T-helper 17 cell (primary cell): ENCODE measurements at regions not wholly inside any gene's neighbourhood (a gene's known extent, or its start where the extent isn't known, plus 50 kb on each side); places are given as distances from the start of the nearest gene placed in this dataset.

ENCODE experiments used
- ATAC-seq: fragments of 150-1000 bp; cut with Tn5 transposase; 2 replicates; pipeline ENCODE4 v1.10.0; 2021; ENCODE audit warnings: mild to moderate bottlenecking, moderate library complexity
- DNase-seq, 3 donors: peaks; one replicate each; pipeline versions ENCODE4 v3.0.0 to v3.0.0-alpha.2; 2020 to 2021
- H3K9me3 ChIP-seq: one replicate; pipeline ENCODE4 v1.7.0; 2013; ENCODE audit warnings: low read length, mild to moderate bottlenecking; ENCODE audit not compliant: control insufficient read depth, poor library complexity, severe bottlenecking
- H3K27ac Mint-ChIP-seq: one replicate; pipeline ENCODE4 v1.8.0; 2022; ENCODE audit warnings: mild to moderate bottlenecking, moderate library complexity, mixed read lengths
- H3K27me3 Mint-ChIP-seq: one replicate; pipeline ENCODE4 v1.8.0; 2022; ENCODE audit warnings: mixed read lengths
- H3K36me3 Mint-ChIP-seq: one replicate; pipeline ENCODE4 v1.8.0; 2022; ENCODE audit warnings: low read depth, mixed read lengths
- H3K4me1 Mint-ChIP-seq: one replicate; pipeline ENCODE4 v1.8.0; 2022; ENCODE audit warnings: mild to moderate bottlenecking, mixed read lengths
- H3K4me3 Mint-ChIP-seq: one replicate; pipeline ENCODE4 v1.8.0; 2022; ENCODE audit warnings: mild to moderate bottlenecking, moderate library complexity, mixed read lengths

DNA sequence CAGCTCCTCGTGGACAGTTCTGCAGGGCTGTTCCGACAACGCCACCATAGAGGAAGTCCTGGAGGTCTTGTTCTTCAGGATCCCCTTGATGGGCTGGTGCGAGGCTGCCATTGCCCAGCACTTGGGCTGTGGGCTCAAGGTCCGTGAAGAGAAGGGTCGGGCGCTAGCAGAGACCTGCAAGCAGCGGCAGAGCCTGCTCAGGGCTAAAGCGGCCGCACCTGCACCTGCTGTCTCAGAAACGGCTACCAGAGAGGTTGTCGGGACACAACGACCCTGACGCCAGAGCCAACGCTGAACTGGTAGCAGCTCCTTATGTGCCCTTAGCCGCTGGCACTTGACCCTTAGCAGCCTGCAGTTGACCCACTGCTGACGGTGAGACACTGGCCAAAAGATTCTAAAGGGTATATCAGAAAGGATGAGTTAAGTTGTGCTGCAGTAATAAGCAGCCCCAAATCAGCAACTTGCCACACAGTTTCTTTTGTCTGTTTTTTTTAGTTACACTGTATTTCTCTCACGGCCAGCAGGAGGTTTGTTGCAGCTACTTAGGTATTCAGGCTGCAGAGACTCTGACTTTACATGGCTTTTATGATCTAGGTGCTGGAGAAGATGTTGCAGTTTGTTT is 55.5 kb upstream of the ST6GAL2 start:
- no peaks in the 10 kb centered on the region for H3K36me3 Mint-ChIP-seq
- no peak for DNase-seq
- no peaks in the 10 kb centered on the region for H3K4me1 Mint-ChIP-seq
- ATAC-seq, result no peak
- H3K4me3 Mint-ChIP-seq, result no peak overlapping the region
- no peak overlapping the region for H3K27ac Mint-ChIP-seq
- H3K9me3 ChIP-seq, result no peaks in the 10 kb centered on the region
- no peaks in the 10 kb centered on the region for H3K27me3 Mint-ChIP-seq

DNA sequence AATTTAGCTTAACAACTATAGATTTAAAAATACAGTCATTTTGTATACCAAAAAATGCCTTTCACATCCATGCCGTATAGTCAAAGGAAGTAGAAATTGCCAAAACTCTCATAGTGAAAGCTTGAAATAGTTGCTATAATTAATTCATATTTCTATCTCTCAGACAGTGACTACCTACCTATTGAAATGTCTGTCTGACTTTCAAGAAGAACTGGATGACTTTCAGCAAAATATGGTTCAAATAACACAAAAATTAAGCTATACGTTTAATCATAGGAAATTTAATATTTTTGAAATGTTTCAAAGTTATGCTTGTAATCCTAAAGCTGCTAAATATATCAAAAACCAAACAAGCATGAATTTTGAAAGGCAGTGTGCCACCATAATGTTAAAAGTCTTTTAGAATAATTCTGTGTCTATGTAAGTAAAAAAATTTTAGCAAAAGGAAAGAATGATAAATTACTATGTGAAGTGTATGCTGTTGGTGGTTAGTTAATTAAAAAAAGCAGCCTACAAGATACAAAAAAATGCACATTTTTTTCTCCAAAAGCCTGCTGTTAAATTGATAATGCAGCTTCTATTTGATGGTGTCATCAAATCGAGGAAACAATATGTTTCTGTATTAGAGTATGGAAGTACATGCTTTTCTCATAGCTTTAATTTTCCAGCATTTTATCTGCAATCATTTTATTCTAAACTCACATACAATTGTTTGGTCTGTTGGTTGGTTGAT is 57.7 kb upstream of the ST6GAL2 start:
- Mint-ChIP-seq H3K36me3 (no peaks in the 10 kb centered on the region), H3K4me1 (no peaks in the 10 kb centered on the region), H3K27ac (no peak overlapping the region), H3K27me3 (no peaks in the 10 kb centered on the region), H3K4me3 (no peak overlapping the region)
- H3K9me3 ChIP-seq, result no peaks in the 10 kb centered on the region
- DNase-seq (no peak), ATAC-seq (no peak)

DNA sequence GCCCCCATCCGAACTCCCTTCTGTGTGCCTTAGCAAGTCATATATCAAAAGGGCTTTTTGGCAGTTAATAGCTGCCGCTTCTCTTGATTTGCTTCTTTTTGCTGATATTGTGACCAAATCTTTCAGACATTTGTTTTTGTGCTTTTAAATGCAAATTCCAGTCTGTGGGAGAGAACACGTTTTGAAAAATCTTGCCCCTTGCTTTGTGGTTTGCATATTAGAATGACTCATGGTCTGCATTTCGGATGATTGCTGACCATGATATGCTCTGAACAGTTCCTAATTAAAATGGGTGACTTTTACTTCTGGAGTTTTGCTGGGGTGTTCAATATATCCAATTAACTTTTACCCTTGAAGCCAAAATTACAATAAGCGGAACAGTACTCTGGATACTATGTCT is 58.2 kb upstream of the ST6GAL2 start:
- no peaks in the 10 kb centered on the region for H3K27me3 Mint-ChIP-seq

DNA sequence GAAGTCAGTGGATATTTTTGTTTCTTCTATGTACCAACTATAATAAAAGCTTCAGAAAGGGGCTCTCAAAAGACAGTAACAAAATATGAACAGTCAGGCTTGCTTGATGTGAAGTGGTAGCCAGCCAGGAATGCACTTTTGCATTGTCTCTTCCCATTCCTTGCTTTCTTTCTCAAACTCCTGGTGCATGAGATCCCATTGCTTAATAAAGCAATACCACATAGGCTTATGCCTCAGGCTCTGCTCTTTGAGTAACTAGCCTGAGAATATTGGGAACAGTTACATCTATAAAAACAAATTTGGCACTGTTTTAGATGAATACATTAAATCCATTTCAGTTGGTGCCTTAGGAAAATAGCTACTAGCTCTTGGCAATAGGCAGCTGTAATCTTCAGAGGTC is 62.6 kb upstream of the ST6GAL2 start:
- ATAC-seq (no peak), DNase-seq (no peak)
- Mint-ChIP-seq H3K27ac (no peak overlapping the region), H3K4me1 (no peaks in the 10 kb centered on the region), H3K36me3 (no peaks in the 10 kb centered on the region), H3K27me3 (no peaks in the 10 kb centered on the region), H3K4me3 (no peak overlapping the region)
- no peaks in the 10 kb centered on the region for H3K9me3 ChIP-seq

More for the DNA sequence above, 58.2 kb upstream of the ST6GAL2 start:
- no peak for DNase-seq
- H3K4me1 Mint-ChIP-seq, result no peaks in the 10 kb centered on the region
- no peak for ATAC-seq
- no peaks in the 10 kb centered on the region for H3K36me3 Mint-ChIP-seq
- H3K27ac Mint-ChIP-seq, result no peak overlapping the region
- no peaks in the 10 kb centered on the region for H3K9me3 ChIP-seq
- no peak overlapping the region for H3K4me3 Mint-ChIP-seq

DNA sequence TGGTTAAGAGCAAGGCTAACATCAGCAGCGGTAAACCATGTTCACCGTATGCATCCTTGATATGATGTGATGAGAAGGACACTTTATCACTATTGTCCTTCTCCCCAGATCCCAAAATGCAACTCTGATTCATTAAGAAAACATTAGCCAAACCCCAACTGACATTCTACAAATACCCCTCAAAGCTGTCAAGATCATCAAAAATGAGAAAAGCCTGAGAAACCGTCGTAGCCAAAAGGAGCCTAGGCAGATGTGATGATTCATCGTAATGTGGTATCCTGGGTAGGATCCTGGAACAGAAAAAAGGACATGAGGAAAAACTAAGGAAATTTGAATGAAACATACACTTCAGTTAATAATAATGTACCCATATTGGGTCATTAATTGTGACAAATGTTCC is 67.3 kb upstream of the ST6GAL2 start:
- ATAC-seq, result no peak
- no peaks in the 10 kb centered on the region for H3K36me3 Mint-ChIP-seq

DNA sequence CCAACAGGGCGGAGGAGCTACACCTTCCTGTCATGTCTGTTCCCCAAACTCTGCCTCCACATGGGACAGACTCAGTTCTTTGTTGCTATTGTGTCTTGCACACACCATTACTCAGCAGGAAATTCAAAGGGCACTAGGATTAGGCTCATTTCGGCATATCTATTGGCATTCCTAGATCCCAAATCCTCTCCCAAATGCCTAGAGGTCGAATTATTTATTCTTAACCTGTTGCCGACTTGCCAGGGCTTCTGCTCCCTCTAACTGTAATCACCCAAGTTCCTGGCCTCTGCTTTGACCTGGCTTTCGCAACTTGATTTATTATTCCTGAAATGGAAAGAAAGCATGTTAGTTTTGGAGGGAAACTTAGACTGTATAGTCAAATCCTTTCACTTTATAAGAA is 67.8 kb upstream of the ST6GAL2 start:
- no peak overlapping the region for H3K4me3 Mint-ChIP-seq
- no peak for DNase-seq
- no peaks in the 10 kb centered on the region for H3K9me3 ChIP-seq
- no peak overlapping the region for H3K27ac Mint-ChIP-seq
- ATAC-seq, result no peak
- no peaks in the 10 kb centered on the region for H3K4me1 Mint-ChIP-seq
- no peaks in the 10 kb centered on the region for H3K36me3 Mint-ChIP-seq
- H3K27me3 Mint-ChIP-seq, result no peaks in the 10 kb centered on the region

More for the DNA sequence above, 67.3 kb upstream of the ST6GAL2 start:
- Mint-ChIP-seq H3K4me3 (no peak overlapping the region), H3K27me3 (no peaks in the 10 kb centered on the region), H3K27ac (no peak overlapping the region), H3K4me1 (no peaks in the 10 kb centered on the region)
- no peaks in the 10 kb centered on the region for H3K9me3 ChIP-seq
- DNase-seq, result no peak

DNA sequence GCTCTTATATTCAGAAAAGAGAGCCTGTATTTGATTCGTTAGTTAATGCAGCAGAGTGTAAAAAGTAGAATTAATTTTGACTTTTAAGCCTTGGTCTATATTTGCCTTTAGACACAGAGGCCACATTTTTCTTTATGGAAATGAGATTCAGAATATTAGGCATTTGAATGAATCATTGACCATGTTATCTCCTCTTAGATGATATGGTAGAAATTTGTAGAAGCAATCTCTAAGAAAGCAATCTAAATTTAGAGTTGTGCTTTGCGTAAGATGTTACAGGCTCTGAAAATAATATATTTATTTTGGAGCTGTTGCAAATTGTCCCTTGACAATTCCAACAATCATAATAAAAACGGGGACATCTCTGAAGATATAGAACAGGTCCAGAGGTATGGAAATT is 68.3 kb upstream of the ST6GAL2 start:
- H3K9me3 ChIP-seq, result no peaks in the 10 kb centered on the region
- no peaks in the 10 kb centered on the region for H3K27me3 Mint-ChIP-seq
- no peak overlapping the region for H3K27ac Mint-ChIP-seq
- no peak for DNase-seq
- no peak overlapping the region for H3K4me3 Mint-ChIP-seq
- H3K4me1 Mint-ChIP-seq, result no peaks in the 10 kb centered on the region
- ATAC-seq, result no peak
- H3K36me3 Mint-ChIP-seq, result no peaks in the 10 kb centered on the region

DNA sequence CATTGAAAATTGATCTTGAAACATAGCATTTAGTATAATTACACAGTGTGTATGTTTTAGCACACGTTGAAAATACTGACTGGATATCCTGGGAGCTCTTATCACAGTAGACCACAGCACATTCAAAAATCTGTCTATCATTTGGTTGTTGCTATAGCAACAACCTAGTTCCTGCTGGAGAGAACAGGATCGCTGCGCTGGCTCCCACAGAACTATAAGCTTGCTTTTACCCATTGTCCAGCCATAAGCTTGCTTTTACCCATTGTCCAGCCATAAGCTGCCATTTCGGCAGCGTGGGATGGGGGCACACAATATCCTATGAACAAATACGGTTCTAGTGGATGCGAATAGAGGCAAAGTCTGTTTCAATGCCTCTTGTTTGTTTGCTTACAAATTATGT is 70.4 kb upstream of the ST6GAL2 start:
- H3K27me3 Mint-ChIP-seq, result no peaks in the 10 kb centered on the region
- H3K36me3 Mint-ChIP-seq, result no peaks in the 10 kb centered on the region
- DNase-seq (no peak), ATAC-seq (no peak)
- H3K4me3 Mint-ChIP-seq, result no peak overlapping the region
- H3K9me3 ChIP-seq, result no peaks in the 10 kb centered on the region
- H3K27ac Mint-ChIP-seq, result no peak overlapping the region
- H3K4me1 Mint-ChIP-seq, result no peaks in the 10 kb centered on the region

DNA sequence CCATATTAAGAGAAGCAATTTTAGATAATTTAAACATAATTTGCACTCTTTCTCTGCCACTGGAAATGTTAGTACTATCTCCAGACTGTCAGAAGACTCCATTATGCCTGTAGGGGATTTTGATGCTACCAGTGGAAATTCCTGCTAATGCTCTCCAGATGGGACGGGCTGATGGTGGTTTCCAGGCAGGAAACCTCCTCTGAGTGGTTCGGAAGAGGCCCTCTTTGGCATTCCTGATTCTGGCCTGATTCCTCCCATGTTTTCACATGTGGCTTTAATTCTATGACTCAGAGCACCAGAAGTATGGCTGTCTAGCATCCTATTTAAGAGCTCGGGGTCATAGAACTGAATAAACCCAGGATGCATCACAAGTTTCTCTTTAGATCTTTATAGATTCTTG is 70.9 kb upstream of the ST6GAL2 start:
- DNase-seq (no peak), ATAC-seq (no peak)
- Mint-ChIP-seq H3K27me3 (no peaks in the 10 kb centered on the region), H3K4me1 (no peaks in the 10 kb centered on the region), H3K36me3 (no peaks in the 10 kb centered on the region), H3K4me3 (no peak overlapping the region), H3K27ac (no peak overlapping the region)
- no peaks in the 10 kb centered on the region for H3K9me3 ChIP-seq

DNA sequence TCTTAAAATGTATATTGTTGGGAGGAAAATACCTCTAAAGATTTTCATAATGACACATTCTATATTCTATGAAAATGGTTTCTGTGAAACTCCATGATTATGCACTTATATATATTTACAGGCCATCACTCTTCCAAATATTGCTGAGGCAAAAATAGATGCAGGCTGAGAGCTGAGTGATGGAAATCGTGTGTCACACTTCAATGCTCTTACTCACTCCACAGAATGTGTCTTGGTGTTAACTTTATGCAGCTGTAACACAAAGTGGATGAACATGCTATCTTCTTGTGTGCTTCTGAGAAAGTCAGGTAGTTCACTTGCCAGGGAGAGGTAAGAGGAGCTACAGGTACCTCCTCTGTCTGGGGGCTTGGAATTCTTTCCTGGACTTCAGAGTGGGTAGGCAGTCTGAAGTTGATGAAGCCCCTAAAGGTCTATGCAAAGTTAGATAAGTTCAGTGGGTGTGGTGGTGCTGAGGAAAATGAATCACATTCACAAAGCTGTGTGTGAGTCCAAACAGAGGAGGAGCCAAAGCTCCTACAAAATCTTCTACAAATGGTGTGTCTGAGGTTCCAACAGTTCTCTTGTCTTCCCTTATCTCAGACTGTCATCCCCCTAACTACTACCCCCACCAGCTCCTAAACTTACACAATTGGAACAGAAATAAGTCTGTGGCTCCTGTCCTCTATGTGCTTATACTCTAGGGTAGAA is 74.2 kb upstream of the ST6GAL2 start:
- DNase-seq, result no peak
- H3K9me3 ChIP-seq, result no peaks in the 10 kb centered on the region
- no peaks in the 10 kb centered on the region for H3K27me3 Mint-ChIP-seq
- no peak overlapping the region for H3K4me3 Mint-ChIP-seq
- ATAC-seq, result no peak
- no peaks in the 10 kb centered on the region for H3K4me1 Mint-ChIP-seq
- H3K27ac Mint-ChIP-seq, result no peak overlapping the region
- no peaks in the 10 kb centered on the region for H3K36me3 Mint-ChIP-seq

DNA sequence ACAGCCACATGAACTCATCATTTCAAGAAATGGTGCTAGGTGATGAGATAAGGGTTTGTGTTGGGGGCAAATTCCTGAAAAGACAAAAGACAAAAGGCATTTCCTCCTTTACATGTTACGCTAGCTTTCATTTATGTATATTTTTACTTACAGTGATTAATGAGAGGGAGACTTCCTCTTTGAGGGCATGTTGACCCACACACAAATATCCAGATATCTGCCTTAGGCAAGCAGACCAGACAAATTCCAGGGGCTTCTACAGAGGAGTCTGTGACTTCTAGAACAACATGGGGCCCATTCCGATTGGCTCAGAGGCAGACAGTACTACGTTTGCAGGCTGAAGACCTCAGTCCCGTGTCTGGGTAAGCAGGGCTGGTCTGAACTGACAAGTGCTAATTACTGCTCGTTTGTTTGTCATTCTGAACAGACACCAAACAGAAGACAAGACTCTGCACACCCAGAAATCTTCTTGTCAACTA is 74.8 kb upstream of the ST6GAL2 start:
- Mint-ChIP-seq H3K4me1 (no peaks in the 10 kb centered on the region), H3K36me3 (no peaks in the 10 kb centered on the region), H3K27ac (no peak overlapping the region), H3K4me3 (no peak overlapping the region), H3K27me3 (no peaks in the 10 kb centered on the region)
- no peaks in the 10 kb centered on the region for H3K9me3 ChIP-seq
- DNase-seq (no peak), ATAC-seq (no peak)

DNA sequence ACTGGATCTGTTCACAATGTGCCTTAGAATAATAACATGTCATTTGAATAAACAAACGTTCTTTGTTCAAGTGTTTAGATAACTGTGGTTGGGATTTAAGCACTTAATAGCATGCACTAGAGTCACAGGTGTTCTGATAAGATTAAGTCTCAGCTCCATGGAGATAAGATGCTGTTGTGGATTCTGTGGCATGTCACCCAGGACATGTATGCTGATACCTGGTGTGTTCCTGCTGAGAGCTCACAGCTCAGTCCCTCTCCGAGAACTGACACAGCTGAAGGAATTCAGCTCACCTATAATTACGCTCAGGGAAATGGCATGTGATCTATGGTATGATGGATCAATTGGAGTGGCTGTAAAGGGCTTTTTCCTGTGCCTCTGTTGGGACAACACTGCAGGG is 75.4 kb upstream of the ST6GAL2 start:
- H3K27ac Mint-ChIP-seq, result no peak overlapping the region
- DNase-seq (no peak), ATAC-seq (no peak)
- H3K9me3 ChIP-seq, result no peaks in the 10 kb centered on the region
- no peaks in the 10 kb centered on the region for H3K36me3 Mint-ChIP-seq
- no peak overlapping the region for H3K4me3 Mint-ChIP-seq
- H3K4me1 Mint-ChIP-seq, result no peaks in the 10 kb centered on the region
- no peaks in the 10 kb centered on the region for H3K27me3 Mint-ChIP-seq

DNA sequence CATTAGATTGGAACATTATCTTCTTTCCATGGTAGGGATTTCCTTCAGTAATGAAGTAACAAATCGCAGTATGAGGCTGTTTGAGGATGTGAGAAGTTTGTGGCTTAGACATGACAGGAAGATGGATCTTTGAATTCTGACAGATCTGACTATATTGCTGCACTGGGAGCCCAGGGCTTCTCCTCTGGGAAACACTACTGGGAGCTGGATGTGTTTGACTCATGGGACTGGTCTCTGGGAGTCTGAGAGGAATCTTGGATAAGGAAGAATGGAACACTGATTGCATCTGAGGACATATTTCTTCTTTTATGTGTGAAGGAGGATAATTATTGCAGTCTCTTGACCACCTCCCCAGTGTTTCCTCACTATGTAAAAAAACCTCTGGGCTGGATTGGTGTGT is 77.2 kb upstream of the ST6GAL2 start:
- Mint-ChIP-seq H3K4me1 (no peaks in the 10 kb centered on the region), H3K27me3 (no peaks in the 10 kb centered on the region), H3K4me3 (no peak overlapping the region), H3K36me3 (no peaks in the 10 kb centered on the region), H3K27ac (no peak overlapping the region)
- no peaks in the 10 kb centered on the region for H3K9me3 ChIP-seq
- DNase-seq, result no peak
- no peak for ATAC-seq
